Endothelial cell of umbilical vein (primary cell): ENCODE measurements at regions not wholly inside any gene's neighbourhood (a gene's known extent, or its start where the extent isn't known, plus 50 kb on each side); places are given as distances from the start of the nearest gene placed in this dataset.

Experiments used
- BruUV-seq: library from RNA; stranded (reverse); fragments of 400-500 nt; replicated peaks from 2 replicates; lab custom pipeline; 2021; lab: Mats Ljungman, UMichigan
- CTCF ChIA-PET: fragments of 300-600, 350-600 bp; sonication (Branson Sonifier 250); formaldehyde crosslinking; loops from one replicate; lab custom pipeline; 2021; ENCODE audit warnings: antibody characterized with exemption, inconsistent platforms; lab: Charles Lee
- POLR2A ChIA-PET: fragments of 300-600, 350-600 bp; sonication (Branson Sonifier 250); formaldehyde crosslinking; loops from one replicate; lab custom pipeline; 2021; ENCODE audit warnings: antibody characterized with exemption, inconsistent platforms; lab: Charles Lee
- DNase-seq: peaks from one replicate; pipeline ENCODE4 v3.0.0-alpha.2; 2011; ENCODE audit warnings: low read depth, low spot score
- FAIRE-seq: peaks from 2 replicates; lab custom pipeline; 2011; peaks lifted over from hg19 to GRCh38; lab: Jason Lieb, UNC
- H2AFZ ChIP-seq: 2 replicates; pipeline ENCODE4 v1.6.0; 2012; ENCODE audit warnings: low read depth, low read length, control low read depth, inconsistent platforms
- H3K27ac ChIP-seq: 2 replicates; pipeline ENCODE4 v1.5.1; 2011; ENCODE audit warnings: low read depth, mild to moderate bottlenecking, control low read depth, low read length, moderate library complexity; ENCODE audit not compliant: insufficient read depth
- H3K27me3 ChIP-seq, 2 experiments: 2 replicates each; pipeline versions ENCODE4 v1.6.0 to v1.6.1; 2011; ENCODE audit warnings: low read length in 2 of 2, mixed read lengths in 1 of 2; ENCODE audit not compliant: control insufficient read depth in 2 of 2, insufficient read depth in 2 of 2
- H3K36me3 ChIP-seq, 2 experiments: 2 replicates in 1 of 2; 3 replicates in 1 of 2; pipeline ENCODE4 v1.5.1; 2011; ENCODE audit warnings: low read length in 2 of 2, mild to moderate bottlenecking in 1 of 2, moderate library complexity in 1 of 2; ENCODE audit not compliant: control insufficient read depth in 2 of 2, insufficient read depth in 2 of 2; ENCODE audit errors: extremely low read depth in 1 of 2
- H3K4me1 ChIP-seq: 3 replicates; pipeline ENCODE4 v1.5.1; 2011; ENCODE audit warnings: mild to moderate bottlenecking, low read length; ENCODE audit not compliant: control insufficient read depth, insufficient read depth; ENCODE audit errors: extremely low read depth
- H3K4me2 ChIP-seq: 2 replicates; pipeline ENCODE4 v1.6.1; 2011; ENCODE audit warnings: low read length, control low read depth, mixed read lengths; ENCODE audit not compliant: insufficient read depth
- H3K4me3 ChIP-seq, 3 experiments: fragments of 200-600 bp in 1 of 3; sonication (generic), shearing (Covaris generic) in 1 of 3; replicated peaks in 1 of 3; 2 replicates each; pipeline ENCODE4 v1.5.1; 2011 to 2016; ENCODE audit warnings: control low read depth in 3 of 3, low read length in 3 of 3, mild to moderate bottlenecking in 2 of 3, inconsistent platforms in 1 of 3, low read depth in 1 of 3, moderate library complexity in 1 of 3; ENCODE audit not compliant: insufficient read depth in 1 of 3
- H3K79me2 ChIP-seq: 2 replicates; pipeline ENCODE4 v1.6.0; 2012; ENCODE audit warnings: low read length, inconsistent platforms; ENCODE audit not compliant: control insufficient read depth, insufficient read depth
- H3K9ac ChIP-seq: replicated peaks from 2 replicates; pipeline ENCODE3; 2011; ENCODE audit warnings: low read length, control low read depth; ENCODE audit not compliant: insufficient read depth; ENCODE audit errors: extremely low read depth
- H3K9me1 ChIP-seq: replicated peaks from 3 replicates; pipeline ENCODE4 v1.6.0; 2011; ENCODE audit warnings: mild to moderate bottlenecking, low read length; ENCODE audit not compliant: control insufficient read depth, insufficient read depth; ENCODE audit errors: extremely low read depth
- H3K9me3 ChIP-seq: replicated peaks from 2 replicates; pipeline ENCODE4 v1.5.1; 2012; ENCODE audit warnings: low read length, inconsistent platforms; ENCODE audit not compliant: control insufficient read depth, insufficient read depth
- H4K20me1 ChIP-seq: replicated peaks from 2 replicates; pipeline ENCODE3; 2011; ENCODE audit warnings: mild to moderate bottlenecking, low read length; ENCODE audit not compliant: control insufficient read depth, insufficient read depth; ENCODE audit errors: extremely low read depth
- CTCF ChIP-seq, 2 donors: IDR thresholded peaks; 1 replicate in 1 of 2; 2 replicates in 1 of 2; pipeline ENCODE4 v1.5.1; 2011; ENCODE audit warnings: low read length in 2 of 2, mild to moderate bottlenecking in 2 of 2, moderate library complexity in 2 of 2, control low read depth in 1 of 2, inconsistent platforms in 1 of 2, low read depth in 1 of 2; ENCODE audit not compliant: insufficient read depth in 1 of 2; ENCODE audit errors: extremely low read depth in 1 of 2
- EZH2 ChIP-seq: IDR thresholded peaks from 2 replicates; pipeline ENCODE4 v1.6.1; 2012; ENCODE audit warnings: borderline replicate concordance, low read depth, mild to moderate bottlenecking, moderate library complexity, low read length, inconsistent platforms; ENCODE audit not compliant: severe bottlenecking
- FOS ChIP-seq: IDR thresholded peaks from 2 replicates; pipeline ENCODE4 v1.6.1; 2011; ENCODE audit warnings: mild to moderate bottlenecking, low read length, moderate library complexity, borderline replicate concordance; ENCODE audit not compliant: insufficient read depth
- GATA2 ChIP-seq: IDR thresholded peaks from 2 replicates; pipeline ENCODE4 v1.7.0; 2011; ENCODE audit warnings: low read depth, mild to moderate bottlenecking, moderate library complexity, mixed read lengths, low read length; ENCODE audit not compliant: insufficient read length, insufficient read depth
- JUN ChIP-seq: IDR thresholded peaks from 2 replicates; pipeline ENCODE4 v1.6.1; 2011; ENCODE audit warnings: borderline replicate concordance, low read depth; ENCODE audit not compliant: insufficient read length, insufficient read depth
- MAX ChIP-seq: IDR thresholded peaks from 2 replicates; pipeline ENCODE4 v1.6.1; 2011; ENCODE audit not compliant: insufficient read depth, insufficient read length
- MYC ChIP-seq: IDR thresholded peaks from one replicate; pipeline ENCODE4 v1.6.1; 2011; ENCODE audit warnings: mild to moderate bottlenecking, low read depth, low read length
- POLR2A ChIP-seq: IDR thresholded peaks from 2 replicates; pipeline ENCODE4 v1.6.1; 2012; ENCODE audit warnings: low read depth, mild to moderate bottlenecking, control low read depth, low read length
- POLR2AphosphoS5 ChIP-seq: IDR thresholded peaks from 2 replicates; pipeline ENCODE4 v1.6.1; 2012; ENCODE audit warnings: low read depth, mild to moderate bottlenecking, control low read depth, low read length, moderate library complexity; ENCODE audit not compliant: insufficient read depth
- dilution Hi-C: fragments of 300-500 bp; cut with MboI; formaldehyde crosslinking; loops from one replicate; pipeline ENCODE4 v1.15.0; 2019; ENCODE audit warnings: low sequenced_read_pairs; ENCODE audit not compliant: extremely low pct_ligation_motif_present
- intact Hi-C: fragments of 100-400 bp; cut with micrococcal nuclease; formaldehyde crosslinking; loops from one replicate; pipeline ENCODE4 v1.10.0; 2022

GRCh38 chrX:124910611-124911010 lies 409.1 kb upstream of the TEX13C start:
- Histone ChIP-seq H3K9me3 (no peaks in the 10 kb centered on the region), H3K4me2 (no peak overlapping the region), H3K4me1 (no peaks in the 10 kb centered on the region), H3K9me1 (no peaks in the 10 kb centered on the region), H4K20me1 (no peaks in the 10 kb centered on the region), H3K27me3 (no peaks in the 10 kb centered on the region), H3K36me3 (no peaks in the 10 kb centered on the region), H2AFZ (no peak overlapping the region), H3K79me2 (no peaks in the 10 kb centered on the region), H3K9ac (no peak overlapping the region), H3K4me3 (no peak overlapping the region), H3K27ac (no peak overlapping the region)
- no peak for TF ChIP-seq MYC
- TF ChIP-seq POLR2AphosphoS5: no peak
- TF ChIP-seq GATA2: no peak
- no peak for TF ChIP-seq FOS
- TF ChIP-seq EZH2: no peak
- TF ChIP-seq MAX: no peak
- no peak for TF ChIP-seq JUN
- no peak for TF ChIP-seq CTCF (IDR thresholded peaks at IDR 0.05; ENCODE audit: extremely low read depth in 1 of 2, insufficient read depth in 1 of 2, low read depth in 1 of 2, low read length in 2 of 2)
- no peak for TF ChIP-seq POLR2A
- DNase-seq (no peak), FAIRE-seq (no peak)
- dilution Hi-C loops: no loop called here
- ChIA-PET POLR2A (no interaction called here), CTCF (no interaction called here)
- BruUV-seq: no TSS peak
- intact Hi-C loops: no loop called here
